Liver (tissue), 8 donors: ENCODE measurements at regions not wholly inside any gene's neighbourhood (a gene's known extent, or its start where the extent isn't known, plus 50 kb on each side); places are given as distances from the start of the nearest gene placed in this dataset.

ENCODE experiments used
- DNase-seq: peaks from one replicate; pipeline ENCODE4 v3.0.0-alpha.2; 2017; ENCODE audit warnings: low spot score
- H3K27ac ChIP-seq, 2 donors: one replicate each; pipeline ENCODE4 v1.7.0; 2013; ENCODE audit warnings: inconsistent platforms in 2 of 2, low read length in 2 of 2, control low read depth in 1 of 2, low read depth in 1 of 2, mild to moderate bottlenecking in 1 of 2
- H3K27me3 ChIP-seq, 4 donors: one replicate each; pipeline versions ENCODE4 v1.6.1 to v1.7.0; 2013; ENCODE audit warnings: low read length in 3 of 4, inconsistent platforms in 1 of 4, mild to moderate bottlenecking in 1 of 4, moderate library complexity in 1 of 4; ENCODE audit not compliant: control insufficient read depth in 4 of 4, insufficient read depth in 4 of 4
- H3K36me3 ChIP-seq, 4 donors: one replicate each; pipeline versions ENCODE4 v1.6.1 to v1.7.0; 2013; ENCODE audit warnings: low read length in 3 of 4, mild to moderate bottlenecking in 3 of 4, low read depth in 1 of 4, moderate library complexity in 1 of 4; ENCODE audit not compliant: control insufficient read depth in 4 of 4, insufficient read depth in 3 of 4
- H3K4me1 ChIP-seq, 4 donors: one replicate each; pipeline versions ENCODE4 v1.6.1 to v1.7.0; 2013; ENCODE audit warnings: low read length in 3 of 4, mild to moderate bottlenecking in 3 of 4, moderate library complexity in 1 of 4; ENCODE audit not compliant: control insufficient read depth in 4 of 4, insufficient read depth in 4 of 4
- H3K4me3 ChIP-seq, 3 donors: one replicate each; pipeline versions ENCODE4 v1.6.1 to v1.7.0; 2013; ENCODE audit warnings: low read length in 3 of 3, control low read depth in 1 of 3, low read depth in 1 of 3, mild to moderate bottlenecking in 1 of 3
- H3K9ac ChIP-seq, 2 donors: one replicate each; pipeline ENCODE4 v1.7.0; 2013; ENCODE audit warnings: low read length in 2 of 2, mild to moderate bottlenecking in 2 of 2, moderate library complexity in 2 of 2, control low read depth in 1 of 2, low read depth in 1 of 2
- H3K9me3 ChIP-seq, 4 donors: one replicate each; pipeline versions ENCODE4 v1.6.1 to v1.7.0; 2013; ENCODE audit warnings: low read length in 3 of 4; ENCODE audit not compliant: control insufficient read depth in 4 of 4
- FOXA1 ChIP-seq: IDR thresholded peaks from 2 replicates; pipeline ENCODE4 v1.6.1; 2016; ENCODE audit warnings: antibody characterized with exemption
- FOXA2 ChIP-seq: IDR thresholded peaks from 2 replicates; pipeline ENCODE4 v1.6.1; 2016; ENCODE audit warnings: antibody characterized with exemption
- GABPA ChIP-seq, 2 donors: IDR thresholded peaks in 1 of 2; conservative IDR thresholded peaks in 1 of 2; 2 replicates each; pipeline ENCODE4 v1.6.1; 2016; ENCODE audit warnings: antibody characterized with exemption in 2 of 2, mild to moderate bottlenecking in 1 of 2, moderate library complexity in 1 of 2
- HNF4A ChIP-seq, 2 donors: conservative IDR thresholded peaks; 2 replicates each; pipeline ENCODE4 v1.6.1; 2016; ENCODE audit warnings: antibody characterized with exemption in 2 of 2, mild to moderate bottlenecking in 2 of 2
- HNF4G ChIP-seq: IDR thresholded peaks from 2 replicates; pipeline ENCODE4 v1.6.1; 2016; ENCODE audit warnings: antibody characterized with exemption
- JUND ChIP-seq, 2 donors: IDR thresholded peaks; 2 replicates each; pipeline ENCODE4 v1.6.1; 2016; ENCODE audit warnings: antibody characterized with exemption in 2 of 2
- RAD21 ChIP-seq, 2 donors: IDR thresholded peaks; 2 replicates each; pipeline ENCODE4 v1.6.1; 2016; ENCODE audit warnings: antibody characterized with exemption in 2 of 2, mild to moderate bottlenecking in 2 of 2
- REST ChIP-seq: IDR thresholded peaks from 2 replicates; pipeline ENCODE4 v1.6.1; 2016; ENCODE audit warnings: antibody characterized with exemption, mild to moderate bottlenecking
- RXRA ChIP-seq, 2 donors: IDR thresholded peaks; 2 replicates each; pipeline ENCODE4 v1.6.1; 2017 to 2018; ENCODE audit warnings: antibody characterized with exemption in 2 of 2, mild to moderate bottlenecking in 1 of 2
- SP1 ChIP-seq: IDR thresholded peaks from 2 replicates; pipeline ENCODE4 v1.6.1; 2018; ENCODE audit warnings: antibody characterized with exemption, mild to moderate bottlenecking
- TAF1 ChIP-seq: conservative IDR thresholded peaks from 2 replicates; pipeline ENCODE4 v1.6.1; 2016; ENCODE audit warnings: antibody characterized with exemption, mild to moderate bottlenecking
- WGBS: extraction: QIAGEN DNeasy Blood & Tissue Kit; methylation state at CpG from one replicate; pipeline ENCODE4 v1.1.7; 2013; 5-methylcytosine and 5-hydroxymethylcytosine counted together
- TF ChIP-seq, protein P1 (sequence below): IDR thresholded peaks from 2 replicates; pipeline ENCODE4 v1.6.1; 2016; ENCODE audit warnings: antibody characterized with exemption
- TF ChIP-seq, protein P2 (sequence below): IDR thresholded peaks from 2 replicates; pipeline ENCODE4 v1.6.1; 2016; ENCODE audit warnings: antibody characterized with exemption
- TF ChIP-seq, protein P3 (sequence below): fragments of 150-350 bp; IDR thresholded peaks from 2 replicates; pipeline ENCODE4 v1.5.1; 2017; ENCODE audit warnings: improper control_type of control experiment, low read depth, low read length; ENCODE audit not compliant: missing input control
- donor health status: healthy.
- donor health status: healthy.
- donor health status: healthy.
- donor health status: healthy.
- donor health status: healthy.

GRCh38 chr2:14547830-14548229 is 84.7 kb upstream of the LRATD1 start:
- TF ChIP-seq RXRA (IDR thresholded peaks at IDR 0.05) (no peak), FOXA1 (no peak), TAF1 (no peak), REST (no peak), HNF4A (conservative IDR thresholded peaks at IDR 0.05) (no peak)
- TF ChIP-seq, protein P1, sequence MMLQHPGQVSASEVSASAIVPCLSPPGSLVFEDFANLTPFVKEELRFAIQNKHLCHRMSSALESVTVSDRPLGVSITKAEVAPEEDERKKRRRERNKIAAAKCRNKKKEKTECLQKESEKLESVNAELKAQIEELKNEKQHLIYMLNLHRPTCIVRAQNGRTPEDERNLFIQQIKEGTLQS = no peak
- TF ChIP-seq, protein P2, sequence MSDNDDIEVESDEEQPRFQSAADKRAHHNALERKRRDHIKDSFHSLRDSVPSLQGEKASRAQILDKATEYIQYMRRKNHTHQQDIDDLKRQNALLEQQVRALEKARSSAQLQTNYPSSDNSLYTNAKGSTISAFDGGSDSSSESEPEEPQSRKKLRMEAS = no peak
- H3K27me3 ChIP-seq = no peaks in the 10 kb centered on the region

DNA sequence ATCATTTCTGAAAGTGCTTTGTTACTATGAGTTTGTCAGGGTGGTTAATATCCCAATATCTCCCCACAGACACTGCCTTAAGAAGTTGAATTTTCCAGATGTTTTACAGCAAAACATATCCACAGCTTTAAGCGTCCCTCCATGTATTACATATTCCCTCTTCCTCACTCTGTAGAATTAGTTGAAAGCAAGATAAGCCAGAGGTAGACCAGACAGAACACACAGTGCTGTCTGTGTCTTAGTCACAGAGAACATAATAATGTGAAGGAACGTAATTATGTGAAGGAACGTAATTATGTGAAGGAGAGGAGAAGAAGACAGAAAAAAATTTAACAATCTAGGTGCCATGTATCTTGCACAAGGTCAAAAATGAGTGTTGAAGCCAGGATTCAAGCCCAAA is 81.9 kb upstream of the LRATD1 start:
- WGBS = 82% methylated on average over 3 of the region's 3 CpGs
- TF ChIP-seq RAD21 (IDR thresholded peaks at IDR 0.05) (no peak), JUND (IDR thresholded peaks at IDR 0.05) (no peak), FOXA2 (no peak), TAF1 (no peak), SP1 (no peak), RXRA (IDR thresholded peaks at IDR 0.05) (no peak), HNF4G (no peak)
- TF ChIP-seq, protein P3, sequence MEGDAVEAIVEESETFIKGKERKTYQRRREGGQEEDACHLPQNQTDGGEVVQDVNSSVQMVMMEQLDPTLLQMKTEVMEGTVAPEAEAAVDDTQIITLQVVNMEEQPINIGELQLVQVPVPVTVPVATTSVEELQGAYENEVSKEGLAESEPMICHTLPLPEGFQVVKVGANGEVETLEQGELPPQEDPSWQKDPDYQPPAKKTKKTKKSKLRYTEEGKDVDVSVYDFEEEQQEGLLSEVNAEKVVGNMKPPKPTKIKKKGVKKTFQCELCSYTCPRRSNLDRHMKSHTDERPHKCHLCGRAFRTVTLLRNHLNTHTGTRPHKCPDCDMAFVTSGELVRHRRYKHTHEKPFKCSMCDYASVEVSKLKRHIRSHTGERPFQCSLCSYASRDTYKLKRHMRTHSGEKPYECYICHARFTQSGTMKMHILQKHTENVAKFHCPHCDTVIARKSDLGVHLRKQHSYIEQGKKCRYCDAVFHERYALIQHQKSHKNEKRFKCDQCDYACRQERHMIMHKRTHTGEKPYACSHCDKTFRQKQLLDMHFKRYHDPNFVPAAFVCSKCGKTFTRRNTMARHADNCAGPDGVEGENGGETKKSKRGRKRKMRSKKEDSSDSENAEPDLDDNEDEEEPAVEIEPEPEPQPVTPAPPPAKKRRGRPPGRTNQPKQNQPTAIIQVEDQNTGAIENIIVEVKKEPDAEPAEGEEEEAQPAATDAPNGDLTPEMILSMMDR = no peak
- Histone ChIP-seq H3K27ac (no peak overlapping the region), H3K4me3 (no peak overlapping the region), H3K9ac (no peak overlapping the region), H3K36me3 (no peaks in the 10 kb centered on the region), H3K4me1 (no peaks in the 10 kb centered on the region), H3K27me3 (no peaks in the 10 kb centered on the region), H3K9me3 (no peaks in the 10 kb centered on the region)
- DNase-seq = no peak

More at GRCh38 chr2:14547830-14548229, 84.7 kb upstream of the LRATD1 start:
- Histone ChIP-seq H3K4me3 (no peak overlapping the region), H3K4me1 (peaks cover 0 to 2% (median 0%) of the 10 kb centered on the region in 4 donors), H3K36me3 (no peaks in the 10 kb centered on the region), H3K9ac (no peak overlapping the region), H3K27ac (no peak overlapping the region), H3K9me3 (no peaks in the 10 kb centered on the region)
- 93% methylated on average over 1 of the region's 1 CpG for WGBS
- DNase-seq = no peak

DNA sequence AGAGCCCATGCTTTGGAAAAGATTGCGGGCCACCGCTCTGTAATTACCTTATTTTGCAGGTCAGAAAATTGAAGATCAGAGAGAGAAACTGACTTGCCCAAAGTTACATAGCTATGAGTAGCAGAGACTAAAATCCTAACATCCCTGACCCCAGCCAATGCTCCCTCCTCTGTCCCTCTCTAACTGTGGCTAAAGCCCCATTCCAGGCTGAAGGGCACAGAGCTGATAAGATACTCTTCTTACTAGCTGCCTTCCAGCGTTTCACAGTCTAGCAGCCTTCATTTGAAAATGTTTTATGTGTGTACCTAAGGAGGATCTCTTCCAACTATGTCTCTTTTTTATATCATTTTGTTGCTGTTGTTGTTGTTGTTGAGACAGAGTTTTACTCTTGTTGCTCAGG is 81.4 kb upstream of the LRATD1 start:
- no peaks in the 10 kb centered on the region for H3K9me3 ChIP-seq
- DNase-seq = no peak
- no peak overlapping the region for H3K9ac ChIP-seq
- H3K4me3 ChIP-seq = no peak overlapping the region
- H3K4me1 ChIP-seq = no peaks in the 10 kb centered on the region
- TF ChIP-seq GABPA (IDR thresholded peaks at IDR 0.05 in 1 of 2, conservative IDR thresholded peaks at IDR 0.05 in 1 of 2) (no peak), JUND (IDR thresholded peaks at IDR 0.05) (no peak), HNF4G (no peak)
- H3K27me3 ChIP-seq = no peaks in the 10 kb centered on the region
- WGBS = 84% methylated on average over 3 of the region's 3 CpGs
- no peaks in the 10 kb centered on the region for H3K36me3 ChIP-seq
- H3K27ac ChIP-seq = no peak overlapping the region
